Neural cell (in vitro differentiated cells): ENCODE measurements at regions not wholly inside any gene's neighbourhood (a gene's known extent, or its start where the extent isn't known, plus 50 kb on each side); places are given as distances from the start of the nearest gene placed in this dataset.

Experiments used
- EP300 ChIP-seq: fragments of 450-650 bp; conservative IDR thresholded peaks from 2 replicates; pipeline ENCODE4 v1.6.1; 2014; ENCODE audit warnings: antibody characterized with exemption, mild to moderate bottlenecking, moderate library complexity; ENCODE audit not compliant: poor library complexity, severe bottlenecking
- EZH2 ChIP-seq: fragments of 200-600, 300-800 bp; shearing (Covaris generic), sonication (generic); IDR thresholded peaks from 2 replicates; pipeline ENCODE4 v1.6.1; 2014; ENCODE audit warnings: antibody characterized with exemption, low read length, borderline replicate concordance, mild to moderate bottlenecking; ENCODE audit not compliant: insufficient read depth, poor library complexity, severe bottlenecking
- MXI1 ChIP-seq: fragments of 450-650 bp; conservative IDR thresholded peaks from 2 replicates; pipeline ENCODE4 v1.6.1; 2014; ENCODE audit warnings: antibody characterized with exemption, mild to moderate bottlenecking; ENCODE audit not compliant: poor library complexity, severe bottlenecking
- POLR2AphosphoS5 ChIP-seq: IDR thresholded peaks from 2 replicates; pipeline ENCODE4 v1.6.1; 2012
- RAD21 ChIP-seq: fragments of 450-650 bp; conservative IDR thresholded peaks from 2 replicates; pipeline ENCODE4 v1.6.1; 2014; ENCODE audit warnings: antibody characterized with exemption, mild to moderate bottlenecking, moderate library complexity
- REST ChIP-seq: IDR thresholded peaks from 2 replicates; pipeline ENCODE4 v1.6.1; 2012; ENCODE audit warnings: borderline replicate concordance
- SMC3 ChIP-seq: fragments of 450-650 bp; conservative IDR thresholded peaks from 2 replicates; pipeline ENCODE4 v1.6.1; 2014; ENCODE audit warnings: antibody characterized with exemption, mild to moderate bottlenecking, moderate library complexity; ENCODE audit not compliant: poor library complexity
- TAF1 ChIP-seq: IDR thresholded peaks from 2 replicates; pipeline ENCODE4 v1.6.1; 2012; ENCODE audit warnings: low read depth
- TF ChIP-seq, protein P1 (sequence below): fragments of 450-650 bp; IDR thresholded peaks from 2 replicates; pipeline ENCODE4 v1.5.1; 2014; ENCODE audit warnings: antibody characterized with exemption, mild to moderate bottlenecking, moderate library complexity; ENCODE audit not compliant: poor library complexity, severe bottlenecking

DNA sequence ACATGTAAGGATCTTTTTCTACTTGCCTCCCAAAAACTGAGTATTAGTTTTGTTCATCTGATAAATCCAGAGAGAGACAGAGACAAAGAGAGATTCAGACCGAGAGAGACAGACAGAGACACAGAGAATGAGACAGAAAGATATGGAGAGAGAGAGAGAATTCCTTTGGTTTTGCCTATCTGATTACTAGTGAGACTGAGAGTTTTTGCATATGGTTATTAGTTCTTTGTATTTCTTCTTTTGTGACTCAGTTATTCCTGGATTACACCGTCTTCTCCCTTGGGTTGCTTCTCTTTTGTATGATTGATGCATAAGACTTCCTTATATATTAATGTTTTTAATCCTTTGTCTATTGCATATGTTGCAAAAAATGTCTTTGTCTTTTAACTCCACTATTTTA is 91.2 kb upstream of the SPATA31C2 start:
- no peak for TF ChIP-seq POLR2AphosphoS5
- TF ChIP-seq, protein P1, sequence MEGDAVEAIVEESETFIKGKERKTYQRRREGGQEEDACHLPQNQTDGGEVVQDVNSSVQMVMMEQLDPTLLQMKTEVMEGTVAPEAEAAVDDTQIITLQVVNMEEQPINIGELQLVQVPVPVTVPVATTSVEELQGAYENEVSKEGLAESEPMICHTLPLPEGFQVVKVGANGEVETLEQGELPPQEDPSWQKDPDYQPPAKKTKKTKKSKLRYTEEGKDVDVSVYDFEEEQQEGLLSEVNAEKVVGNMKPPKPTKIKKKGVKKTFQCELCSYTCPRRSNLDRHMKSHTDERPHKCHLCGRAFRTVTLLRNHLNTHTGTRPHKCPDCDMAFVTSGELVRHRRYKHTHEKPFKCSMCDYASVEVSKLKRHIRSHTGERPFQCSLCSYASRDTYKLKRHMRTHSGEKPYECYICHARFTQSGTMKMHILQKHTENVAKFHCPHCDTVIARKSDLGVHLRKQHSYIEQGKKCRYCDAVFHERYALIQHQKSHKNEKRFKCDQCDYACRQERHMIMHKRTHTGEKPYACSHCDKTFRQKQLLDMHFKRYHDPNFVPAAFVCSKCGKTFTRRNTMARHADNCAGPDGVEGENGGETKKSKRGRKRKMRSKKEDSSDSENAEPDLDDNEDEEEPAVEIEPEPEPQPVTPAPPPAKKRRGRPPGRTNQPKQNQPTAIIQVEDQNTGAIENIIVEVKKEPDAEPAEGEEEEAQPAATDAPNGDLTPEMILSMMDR: no peak
- no peak for TF ChIP-seq EZH2
- no peak for TF ChIP-seq EP300
- no peak for TF ChIP-seq RAD21
- TF ChIP-seq REST: no peak
- no peak for TF ChIP-seq MXI1
- TF ChIP-seq TAF1: no peak
- no peak for TF ChIP-seq SMC3
